H1 (cell line): ENCODE measurements at regions not wholly inside any gene's neighbourhood (a gene's known extent, or its start where the extent isn't known, plus 50 kb on each side); places are given as distances from the start of the nearest gene placed in this dataset.

Source experiments
- CTCF ChIA-PET: fragments of 300-600 bp; sonication (Branson Sonifier 250); formaldehyde crosslinking; loops from one replicate; lab custom pipeline; 2021; ENCODE audit not compliant: partially characterized antibody; lab: Charles Lee
- POLR2A ChIA-PET: fragments of 300-600 bp; sonication (Branson Sonifier 250); formaldehyde crosslinking; loops from one replicate; lab custom pipeline; 2021; ENCODE audit warnings: inconsistent platforms; ENCODE audit not compliant: partially characterized antibody; lab: Charles Lee
- DNase-seq, 2 experiments: peaks; one replicate each; pipeline versions ENCODE4 v3.0.0 to v3.0.0-alpha.2; 2010 to 2022; ENCODE audit warnings: low spot score in 2 of 2, low read depth in 1 of 2, mixed read lengths in 1 of 2
- FAIRE-seq: peaks from 2 replicates; lab custom pipeline; 2011; peaks lifted over from hg19 to GRCh38; lab: Jason Lieb, UNC
- H2AFZ ChIP-seq: 2 replicates; pipeline ENCODE4 v1.8.1; 2012; ENCODE audit warnings: low read length, inconsistent platforms
- H2AK5ac ChIP-seq: 2 replicates; pipeline ENCODE4 v1.6.1; 2013; ENCODE audit warnings: low read depth, low read length
- H2BK120ac ChIP-seq: replicated peaks from 2 replicates; pipeline ENCODE3; 2013; ENCODE audit warnings: low read depth, low read length, inconsistent platforms
- H2BK12ac ChIP-seq: 2 replicates; pipeline ENCODE4 v1.6.1; 2013; ENCODE audit warnings: low read depth, low read length
- H2BK15ac ChIP-seq: 2 replicates; pipeline ENCODE4 v1.6.1; 2013; ENCODE audit warnings: low read length
- H2BK20ac ChIP-seq: 2 replicates; pipeline ENCODE4 v1.6.1; 2013; ENCODE audit warnings: low read length
- H2BK5ac ChIP-seq: 2 replicates; pipeline ENCODE4 v1.6.1; 2013; ENCODE audit warnings: low read depth, low read length
- H3K14ac ChIP-seq: 2 replicates; pipeline ENCODE4 v1.6.1; 2013; ENCODE audit warnings: inconsistent platforms; ENCODE audit not compliant: insufficient read length
- H3K18ac ChIP-seq: 2 replicates; pipeline ENCODE4 v1.6.1; 2013; ENCODE audit warnings: low read length; ENCODE audit errors: extremely low read depth
- H3K23ac ChIP-seq: 2 replicates; pipeline ENCODE4 v1.6.1; 2013; ENCODE audit warnings: inconsistent platforms; ENCODE audit not compliant: insufficient read length
- H3K23me2 ChIP-seq: 2 replicates; pipeline ENCODE4 v1.6.1; 2013; ENCODE audit warnings: low read depth, low read length
- H3K27ac ChIP-seq: 2 replicates; pipeline ENCODE4 v1.6.1; 2011; ENCODE audit warnings: low read depth, low read length, inconsistent platforms
- H3K27me3 ChIP-seq, 4 experiments: replicated peaks in 1 of 4; 1 replicate in 1 of 4; 2 replicates in 3 of 4; pipeline versions ENCODE4 v1.6.1 to v1.8.1; 2011 to 2013; ENCODE audit warnings: low read length in 3 of 4, mild to moderate bottlenecking in 3 of 4, inconsistent platforms in 2 of 4, mixed read lengths in 2 of 4, moderate library complexity in 1 of 4; ENCODE audit not compliant: control insufficient read depth in 3 of 4, insufficient read depth in 3 of 4; ENCODE audit errors: extremely low read depth in 1 of 4
- H3K36me3 ChIP-seq, 4 experiments: 2 replicates each; pipeline versions ENCODE4 v1.6.1 to v1.8.1; 2011 to 2013; ENCODE audit warnings: mild to moderate bottlenecking in 4 of 4, low read length in 3 of 4, moderate library complexity in 2 of 4, control low read depth in 1 of 4, inconsistent platforms in 1 of 4; ENCODE audit not compliant: insufficient read depth in 4 of 4, control insufficient read depth in 2 of 4
- H3K4ac ChIP-seq: replicated peaks from 2 replicates; pipeline ENCODE3; 2013; ENCODE audit warnings: low read length, low read depth, mixed read lengths, inconsistent platforms; ENCODE audit not compliant: insufficient read length
- H3K4me1 ChIP-seq, 4 experiments: replicated peaks in 1 of 4; 1 replicate in 1 of 4; 2 replicates in 3 of 4; pipeline versions ENCODE4 v1.6.1 to v1.8.1; 2011 to 2013; ENCODE audit warnings: low read length in 3 of 4, inconsistent platforms in 2 of 4, mixed read lengths in 1 of 4; ENCODE audit not compliant: insufficient read depth in 4 of 4, control insufficient read depth in 3 of 4
- H3K4me2 ChIP-seq, 2 experiments: 2 replicates each; pipeline versions ENCODE4 v1.6.1 to v1.8.1; 2011 to 2013; ENCODE audit warnings: low read depth in 2 of 2, low read length in 2 of 2, control low read depth in 1 of 2, inconsistent platforms in 1 of 2, mild to moderate bottlenecking in 1 of 2; ENCODE audit not compliant: insufficient read depth in 1 of 2
- H3K4me3 ChIP-seq, 4 experiments: fragments of 200-600, 300-600 bp in 1 of 4; sonication (generic), shearing (Covaris generic), sonication (Bioruptor Twin) in 1 of 4; 2 replicates each; pipeline versions ENCODE4 v1.5.1 to v1.8.1; 2011 to 2016; ENCODE audit warnings: low read length in 4 of 4, low read depth in 3 of 4, control low read depth in 2 of 4, inconsistent platforms in 2 of 4, mild to moderate bottlenecking in 2 of 4, mixed read lengths in 1 of 4, moderate library complexity in 1 of 4; ENCODE audit not compliant: insufficient read depth in 2 of 4; ENCODE audit errors: extremely low read depth in 1 of 4
- H3K56ac ChIP-seq: replicated peaks from 2 replicates; pipeline ENCODE3; 2013; ENCODE audit warnings: low read depth, mild to moderate bottlenecking, mixed read lengths, low read length, inconsistent platforms; ENCODE audit not compliant: insufficient read length
- H3K79me1 ChIP-seq: 2 replicates; pipeline ENCODE4 v1.6.1; 2013; ENCODE audit warnings: low read depth, low read length, control low read depth
- H3K79me2 ChIP-seq, 2 experiments: 2 replicates each; pipeline versions ENCODE4 v1.6.1 to v1.8.1; 2012 to 2013; ENCODE audit warnings: low read length in 2 of 2, mild to moderate bottlenecking in 2 of 2, inconsistent platforms in 1 of 2; ENCODE audit not compliant: insufficient read depth in 2 of 2, control insufficient read depth in 1 of 2
- H3K9ac ChIP-seq, 4 experiments: replicated peaks in 1 of 4; 1 replicate in 1 of 4; 2 replicates in 3 of 4; pipeline versions ENCODE4 v1.6.1 to v1.8.1; 2011 to 2013; ENCODE audit warnings: low read depth in 3 of 4, low read length in 3 of 4, control low read depth in 2 of 4, mild to moderate bottlenecking in 2 of 4, moderate library complexity in 2 of 4, inconsistent platforms in 1 of 4; ENCODE audit errors: extremely low read depth in 1 of 4
- H3K9me3 ChIP-seq, 2 experiments: 2 replicates each; pipeline versions ENCODE4 v1.6.1 to v1.8.1; 2012 to 2013; ENCODE audit warnings: mild to moderate bottlenecking in 2 of 2, moderate library complexity in 2 of 2, control low read depth in 1 of 2, inconsistent platforms in 1 of 2, low read depth in 1 of 2, low read length in 1 of 2, mixed read lengths in 1 of 2; ENCODE audit not compliant: insufficient read depth in 2 of 2
- H4K20me1 ChIP-seq, 2 experiments: replicated peaks in 1 of 2; 2 replicates each; pipeline versions ENCODE3 to v1.8.1; 2011 to 2013; ENCODE audit warnings: inconsistent platforms in 2 of 2, low read length in 2 of 2, mild to moderate bottlenecking in 1 of 2; ENCODE audit not compliant: insufficient read depth in 2 of 2, control insufficient read depth in 1 of 2
- H4K5ac ChIP-seq: 2 replicates; pipeline ENCODE4 v1.6.1; 2013; ENCODE audit warnings: low read length, low read depth, mixed read lengths, inconsistent platforms; ENCODE audit not compliant: insufficient read length
- H4K8ac ChIP-seq: 2 replicates; pipeline ENCODE4 v1.8.0; 2013; ENCODE audit warnings: mild to moderate bottlenecking, moderate library complexity, low read length, inconsistent platforms; ENCODE audit not compliant: insufficient read depth; ENCODE audit errors: extremely low read depth
- H4K91ac ChIP-seq: replicated peaks from 2 replicates; pipeline ENCODE3; 2013; ENCODE audit warnings: low read length, mixed read lengths, inconsistent platforms; ENCODE audit not compliant: insufficient read length
- BRCA1 ChIP-seq: IDR thresholded peaks from 2 replicates; pipeline ENCODE4 v1.6.1; 2012; ENCODE audit warnings: low read depth, low read length, improper control_type of control experiment
- CREB1 ChIP-seq: IDR thresholded peaks from 2 replicates; pipeline ENCODE4 v1.6.1; 2012; ENCODE audit warnings: inconsistent platforms
- JUN ChIP-seq: IDR thresholded peaks from 2 replicates; pipeline ENCODE4 v1.6.1; 2011; ENCODE audit warnings: low read depth, mild to moderate bottlenecking, improper control_type of control experiment, low read length
- JUND ChIP-seq: IDR thresholded peaks from 2 replicates; pipeline ENCODE4 v1.6.1; 2011; ENCODE audit warnings: mild to moderate bottlenecking, improper control_type of control experiment, low read length
- KDM4A ChIP-seq: IDR thresholded peaks from one replicate; pipeline ENCODE4 v1.7.1; 2012; ENCODE audit warnings: low read depth, mild to moderate bottlenecking, moderate library complexity, low read length, inconsistent platforms; ENCODE audit not compliant: severe bottlenecking
- RNF2 ChIP-seq: fragments of 200-900, 300-1000 bp; sonication (generic); IDR thresholded peaks from 2 replicates; pipeline ENCODE4 v1.7.1; 2016; ENCODE audit warnings: borderline replicate concordance, low read depth, mild to moderate bottlenecking, antibody characterized with exemption, low read length; ENCODE audit not compliant: poor library complexity, severe bottlenecking; ENCODE audit errors: missing control alignments
- TEAD4 ChIP-seq: IDR thresholded peaks from 2 replicates; pipeline ENCODE4 v1.6.1; 2012; ENCODE audit warnings: low read depth, low read length, inconsistent platforms, mixed read lengths
- USF2 ChIP-seq: IDR thresholded peaks from 2 replicates; pipeline ENCODE4 v1.6.1; 2011; ENCODE audit warnings: low read length, improper control_type of control experiment
- ZNF274 ChIP-seq: IDR thresholded peaks from 2 replicates; pipeline ENCODE4 v1.7.0; 2012; ENCODE audit warnings: low read length, borderline replicate concordance; ENCODE audit errors: extremely low read depth
- WGBS, 2 experiments: shearing (Covaris generic) in 1 of 2; methylation state at CpG; one replicate each; pipeline versions ENCODE4 v1.1.6 to v1.1.7; 2013 to 2015; ENCODE audit warnings: low lambda C conversion rate in 2 of 2, mixed read lengths in 2 of 2, inconsistent platforms in 1 of 2, low coverage in 1 of 2, missing lambda C conversion rate in 1 of 2; ENCODE audit not compliant: insufficient replicate concordance in 2 of 2, insufficient coverage in 1 of 2, insufficient read length in 1 of 2; ENCODE audit errors: extremely low coverage in 1 of 2, missing lambda C conversion rate in 1 of 2; 5-methylcytosine and 5-hydroxymethylcytosine counted together

GRCh38 chr16:35746963-35747657 lies 2287.7 kb downstream of the TP53TG3F start:
- Histone ChIP-seq H2BK15ac (no peak overlapping the region), H3K9me3 (peaks cover 56 to 100% of the 10 kb centered on the region in 2 experiments), H2BK20ac (no peak overlapping the region), H2BK12ac (no peak overlapping the region), H3K4ac (no peak overlapping the region), H3K36me3 (no peaks in the 10 kb centered on the region), H4K5ac (no peak overlapping the region), H3K79me2 (no peaks in the 10 kb centered on the region), H3K79me1 (no peaks in the 10 kb centered on the region), H3K14ac (no peak overlapping the region), H2AFZ (no peak overlapping the region), H3K56ac (no peak overlapping the region), H2BK120ac (no peak overlapping the region), H3K27ac (no peak overlapping the region), H3K4me3 (no peak overlapping the region), H4K91ac (no peak overlapping the region), H3K4me1 (no peaks in the 10 kb centered on the region), H4K8ac (no peak overlapping the region; the same call in 1 of the 2 replicates), H4K20me1 (no peaks in the 10 kb centered on the region), H3K4me2 (no peak overlapping the region), H3K9ac (no peak overlapping the region), H3K23me2 (no peaks in the 10 kb centered on the region), H2AK5ac (no peak overlapping the region), H3K18ac (no peak overlapping the region), H3K27me3 (no peaks in the 10 kb centered on the region), H3K23ac (no peak overlapping the region), H2BK5ac (no peak overlapping the region)
- DNase-seq (no peak), FAIRE-seq (no peak)
- POLR2A ChIA-PET = no interaction called here
- CTCF ChIA-PET = no interaction called here
- WGBS, 2 experiments = 88% methylated on average over 12 of the region's 18 CpGs; no CpG with 5 or more reads in 1 of the 2 experiments
- TF ChIP-seq JUN (no peak), CREB1 (no peak), BRCA1 (no peak), ZNF274 (no peak), KDM4A (no peak), RNF2 (no peak), JUND (no peak), USF2 (no peak), TEAD4 (no peak)
